Fibroblast of mammary gland (primary cell): ENCODE measurements at regions not wholly inside any gene's neighbourhood (a gene's known extent, or its start where the extent isn't known, plus 50 kb on each side); places are given as distances from the start of the nearest gene placed in this dataset.

Experiments
- DNase-seq: peaks from one replicate; pipeline ENCODE4 v3.0.0-alpha.2; 2010; ENCODE audit warnings: low read depth
- H3K4me3 ChIP-seq: 2 replicates; pipeline ENCODE4 v1.5.1; 2011; ENCODE audit warnings: low read depth, mild to moderate bottlenecking, low read length, moderate library complexity; ENCODE audit not compliant: control insufficient read depth
- CTCF ChIP-seq: conservative IDR thresholded peaks from 2 replicates; pipeline ENCODE4 v1.5.1; 2011; ENCODE audit warnings: low read depth, low read length, inconsistent platforms; ENCODE audit not compliant: control insufficient read depth, insufficient read depth

- no peak overlapping the region for H3K4me3 ChIP-seq
- no peak for TF ChIP-seq CTCF
- DNase-seq, result peak; percentile 100
Measured at GRCh38 chr4:182189103-182189878, 53.9 kb upstream of the TENM3 start.

GRCh38 chr4:182190306-182190705 lies 52.9 kb upstream of the TENM3 start:
- no peak for TF ChIP-seq CTCF
- DNase-seq, result peak; percentile 61
- H3K4me3 ChIP-seq, result no peak overlapping the region

- TF ChIP-seq CTCF, result no peak
- H3K4me3 ChIP-seq, result no peak overlapping the region
- DNase-seq, result peak; percentile 75
Measured at GRCh38 chr4:182192511-182193181, 50.6 kb upstream of the TENM3 start.

- H3K4me3 ChIP-seq, result no peak overlapping the region
Measured at GRCh38 chr4:182193311-182193710, 49.9 kb upstream of the TENM3 start.

More at GRCh38 chr4:182193311-182193710, 49.9 kb upstream of the TENM3 start:
- no peak for DNase-seq
- no peak for TF ChIP-seq CTCF
